Mammary epithelial cell (primary cell): ENCODE measurements at regions not wholly inside any gene's neighbourhood (a gene's known extent, or its start where the extent isn't known, plus 50 kb on each side); places are given as distances from the start of the nearest gene placed in this dataset.

Experiments
- CTCF ChIP-seq, 2 donors: IDR thresholded peaks in 1 of 2; conservative IDR thresholded peaks in 1 of 2; 2 replicates each; pipeline ENCODE4 v1.5.1; 2011 to 2012; ENCODE audit warnings: inconsistent platforms in 2 of 2, low read length in 2 of 2, mild to moderate bottlenecking in 2 of 2, control low read depth in 1 of 2, low read depth in 1 of 2; ENCODE audit not compliant: insufficient read depth in 1 of 2; ENCODE audit errors: extremely low read depth in 1 of 2
- EZH2 ChIP-seq: IDR thresholded peaks from 2 replicates; pipeline ENCODE4 v1.6.1; 2012; ENCODE audit warnings: low read length, inconsistent platforms, borderline replicate concordance

- no peak for TF ChIP-seq CTCF (conservative IDR thresholded peaks at IDR 0.05 in 1 of 2, IDR thresholded peaks at IDR 0.05 in 1 of 2; ENCODE audit: extremely low read depth in 1 of 2, insufficient read depth in 1 of 2, low read depth in 1 of 2, low read length in 2 of 2)
- no peak for TF ChIP-seq EZH2
Observed at GRCh38 chr4:184568770-184569169, 80.5 kb downstream of the CASP3 start.
